ENCODE measurements at regions not wholly inside any gene's neighbourhood (a gene's known extent, or its start where the extent isn't known, plus 50 kb on each side); places are given as distances from the start of the nearest gene placed in this dataset.

DNA sequence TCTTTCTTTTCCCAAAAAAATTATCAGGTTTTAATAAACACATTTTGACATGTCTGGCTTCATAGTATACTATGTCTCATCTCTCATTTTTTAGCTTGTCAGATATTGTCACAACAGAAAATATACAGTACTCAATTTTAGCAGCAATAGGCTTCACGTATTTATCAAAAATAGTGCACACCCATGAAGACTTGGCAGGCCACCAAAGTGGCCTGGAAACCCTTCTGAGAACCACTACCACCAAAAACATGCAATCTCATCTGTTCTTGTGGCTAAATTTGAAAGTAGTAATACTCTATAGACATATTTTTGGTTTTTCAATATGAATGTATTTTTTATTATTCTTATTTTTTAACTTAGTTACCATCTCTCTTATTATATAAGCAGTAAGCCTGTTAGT lies 1094.5 kb upstream of the LRRN3 start:
- H3K27ac ChIP-seq (ENCODE audit: low read depth, low read length), result no peak overlapping the region
- no peak overlapping the region for H3K4me3 ChIP-seq (ENCODE audit: low read depth, low read length)
- H3K36me3 ChIP-seq (ENCODE audit: insufficient read depth, low read length), result no peaks in the 10 kb centered on the region
- no peaks in the 10 kb centered on the region for H3K4me1 ChIP-seq (ENCODE audit: control insufficient read depth, insufficient read depth, low read length, unreplicated experiment)
- no peaks in the 10 kb centered on the region for H3K79me2 ChIP-seq (ENCODE audit: control insufficient read depth, insufficient read depth, low read length, unreplicated experiment)
- no peaks in the 10 kb centered on the region for H3K27me3 ChIP-seq (ENCODE audit: insufficient read depth, low read length)
- no peak overlapping the region for H2AFZ ChIP-seq (ENCODE audit: low read length, unreplicated experiment)

DNA sequence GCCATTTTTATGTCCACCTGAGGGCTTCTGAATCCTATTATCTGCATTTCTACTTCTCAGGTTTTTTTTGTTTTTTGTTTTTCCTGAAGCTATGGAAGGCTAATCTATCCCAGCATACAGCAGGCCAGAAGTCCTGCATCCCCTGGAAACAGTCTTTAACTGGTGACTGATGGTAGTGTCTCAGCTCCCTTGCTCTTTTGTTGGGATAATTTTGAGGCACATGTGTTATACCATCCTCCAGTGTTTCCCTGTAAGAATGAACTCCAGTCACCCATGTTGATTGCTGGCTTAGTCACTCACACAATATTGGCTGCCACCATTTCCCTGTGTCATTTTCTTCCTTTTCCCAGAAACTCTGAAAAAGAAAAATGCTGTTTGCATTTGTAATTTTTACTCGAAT lies 1094.0 kb upstream of the LRRN3 start:
- no peak overlapping the region for H2AFZ ChIP-seq (ENCODE audit: low read length, unreplicated experiment)
- H3K4me3 ChIP-seq (ENCODE audit: low read depth, low read length), result no peak overlapping the region
- H3K27ac ChIP-seq (ENCODE audit: low read depth, low read length), result no peak overlapping the region
- H3K36me3 ChIP-seq (ENCODE audit: insufficient read depth, low read length), result no peaks in the 10 kb centered on the region
- no peaks in the 10 kb centered on the region for H3K4me1 ChIP-seq (ENCODE audit: control insufficient read depth, insufficient read depth, low read length, unreplicated experiment)
- H3K79me2 ChIP-seq (ENCODE audit: control insufficient read depth, insufficient read depth, low read length, unreplicated experiment), result no peaks in the 10 kb centered on the region
- H3K27me3 ChIP-seq (ENCODE audit: insufficient read depth, low read length), result no peaks in the 10 kb centered on the region

DNA sequence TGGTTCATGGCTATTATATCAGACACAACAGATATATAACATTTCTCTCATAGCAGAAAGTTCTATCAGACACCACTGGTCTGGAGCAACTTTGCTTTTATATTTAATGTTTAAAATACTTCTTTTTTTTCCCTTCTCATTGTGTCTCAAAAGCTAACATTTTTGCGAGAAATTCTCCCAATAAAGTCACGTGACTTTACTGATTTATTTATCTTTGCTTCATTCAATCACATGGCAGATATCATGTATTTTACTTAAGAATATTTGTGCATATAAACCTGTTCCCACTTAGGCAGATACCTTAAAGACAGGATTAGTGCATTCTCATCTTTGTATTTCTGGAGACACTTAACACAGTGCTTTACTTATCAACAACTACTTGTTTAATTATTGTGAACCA lies 1093.1 kb upstream of the LRRN3 start:
- Histone ChIP-seq H2AFZ (ENCODE audit: low read length, unreplicated experiment) (no peak overlapping the region), H3K4me1 (ENCODE audit: control insufficient read depth, insufficient read depth, low read length, unreplicated experiment) (no peaks in the 10 kb centered on the region), H3K79me2 (ENCODE audit: control insufficient read depth, insufficient read depth, low read length, unreplicated experiment) (no peaks in the 10 kb centered on the region), H3K27ac (ENCODE audit: low read depth, low read length) (no peak overlapping the region), H3K4me3 (ENCODE audit: low read depth, low read length) (no peak overlapping the region), H3K36me3 (ENCODE audit: insufficient read depth, low read length) (no peaks in the 10 kb centered on the region), H3K27me3 (ENCODE audit: insufficient read depth, low read length) (no peaks in the 10 kb centered on the region)

DNA sequence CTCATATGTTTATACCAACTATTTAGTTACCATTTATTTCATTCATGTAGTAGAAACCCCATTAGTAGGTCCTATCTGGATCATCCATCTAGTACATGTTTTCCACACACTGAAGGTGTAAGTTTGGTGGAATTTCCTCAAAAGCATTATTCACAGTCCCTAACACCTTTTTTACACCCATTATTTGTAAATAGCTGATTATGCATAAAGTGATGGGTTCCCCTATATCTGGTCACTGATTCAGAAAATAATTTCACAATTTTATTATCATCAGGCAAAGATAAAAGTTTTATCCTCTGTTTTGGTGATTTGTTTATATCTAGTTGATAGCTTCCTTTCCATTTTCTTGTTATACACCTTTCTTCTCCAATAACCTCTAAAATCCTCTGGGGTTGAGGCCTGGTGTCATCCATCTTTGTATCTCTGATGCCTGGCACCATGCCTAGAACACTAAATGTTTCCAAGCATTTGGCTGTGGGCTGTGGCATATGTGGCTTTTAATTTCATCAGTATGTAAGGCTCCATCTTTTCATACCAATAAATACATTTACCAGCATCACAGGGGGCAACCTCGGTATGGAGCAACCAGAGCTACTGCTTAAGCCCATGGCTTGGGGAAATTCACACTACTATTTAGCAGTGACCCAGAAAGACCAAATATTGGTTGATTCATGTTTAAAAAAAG lies 1089.5 kb upstream of the LRRN3 start:
- no peaks in the 10 kb centered on the region for H3K79me2 ChIP-seq (ENCODE audit: control insufficient read depth, insufficient read depth, low read length, unreplicated experiment)
- H3K27ac ChIP-seq (ENCODE audit: low read depth, low read length), result no peak overlapping the region
- no peaks in the 10 kb centered on the region for H3K4me1 ChIP-seq (ENCODE audit: control insufficient read depth, insufficient read depth, low read length, unreplicated experiment)
- no peaks in the 10 kb centered on the region for H3K36me3 ChIP-seq (ENCODE audit: insufficient read depth, low read length)
- H2AFZ ChIP-seq (ENCODE audit: low read length, unreplicated experiment), result no peak overlapping the region
- no peak overlapping the region for H3K4me3 ChIP-seq (ENCODE audit: low read depth, low read length)
- no peaks in the 10 kb centered on the region for H3K27me3 ChIP-seq (ENCODE audit: insufficient read depth, low read length)

DNA sequence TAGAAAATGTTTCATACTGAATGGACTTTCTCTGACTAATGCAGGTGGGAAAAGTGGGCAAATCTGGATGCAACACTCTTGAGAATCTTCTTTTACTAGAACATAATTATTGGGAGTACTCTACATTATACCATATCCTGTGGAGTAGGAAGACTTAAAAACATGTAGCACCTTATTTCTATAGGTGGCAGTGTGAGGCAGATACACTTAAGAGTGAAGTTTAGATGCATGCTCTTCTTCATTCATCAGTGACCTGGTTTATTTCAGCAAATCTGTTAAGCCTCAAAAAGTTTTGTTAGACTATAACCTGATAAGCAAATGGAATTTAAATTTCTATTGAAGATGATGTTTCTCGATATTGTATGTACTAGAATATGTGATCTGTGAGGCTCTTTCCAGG lies 1087.1 kb upstream of the LRRN3 start:
- Histone ChIP-seq H3K4me1 (ENCODE audit: control insufficient read depth, insufficient read depth, low read length, unreplicated experiment) (no peaks in the 10 kb centered on the region), H2AFZ (ENCODE audit: low read length, unreplicated experiment) (no peak overlapping the region), H3K36me3 (ENCODE audit: insufficient read depth, low read length) (no peaks in the 10 kb centered on the region), H3K79me2 (ENCODE audit: control insufficient read depth, insufficient read depth, low read length, unreplicated experiment) (no peaks in the 10 kb centered on the region), H3K27ac (ENCODE audit: low read depth, low read length) (no peak overlapping the region), H3K27me3 (ENCODE audit: insufficient read depth, low read length) (no peaks in the 10 kb centered on the region), H3K4me3 (ENCODE audit: low read depth, low read length) (no peak overlapping the region)

DNA sequence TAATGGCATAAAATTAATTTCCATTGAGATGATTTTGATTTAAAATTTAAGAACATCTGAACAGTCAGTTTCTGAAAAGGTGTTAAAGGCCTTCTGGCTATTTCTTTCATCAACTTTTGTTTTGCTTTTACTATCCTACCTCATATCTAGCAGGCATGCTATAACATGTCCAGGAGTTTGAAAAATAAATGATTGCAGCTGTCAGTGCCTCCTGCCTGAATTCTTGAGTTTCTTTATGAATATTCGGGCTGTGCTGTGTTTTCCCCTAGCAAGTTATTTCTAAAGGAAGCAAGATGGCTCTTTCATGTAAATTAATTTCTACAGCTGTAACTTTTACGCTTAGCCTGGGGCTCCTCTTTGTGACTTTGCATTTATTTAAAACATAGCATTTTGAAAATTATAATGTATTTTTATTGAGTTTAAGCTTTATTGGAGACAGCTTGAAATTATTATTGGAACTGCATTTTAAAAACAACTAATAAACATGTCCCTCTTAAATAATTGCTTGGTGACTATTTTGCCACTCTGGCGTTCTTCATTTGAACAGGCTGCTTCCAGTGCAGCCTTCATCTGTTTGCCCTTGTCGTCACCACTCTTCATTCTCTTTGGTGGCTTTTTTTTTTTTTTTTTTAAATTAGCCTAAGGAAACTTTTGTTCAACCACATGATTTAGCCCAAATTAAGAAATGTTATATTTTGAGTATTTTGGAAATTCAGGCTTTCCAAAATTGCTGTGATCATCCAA lies 1083.4 kb upstream of the LRRN3 start:
- H3K27ac ChIP-seq (ENCODE audit: low read depth, low read length), result no peak overlapping the region
- no peaks in the 10 kb centered on the region for H3K36me3 ChIP-seq (ENCODE audit: insufficient read depth, low read length)
- no peak overlapping the region for H2AFZ ChIP-seq (ENCODE audit: low read length, unreplicated experiment)
- H3K4me3 ChIP-seq (ENCODE audit: low read depth, low read length), result no peak overlapping the region
- H3K79me2 ChIP-seq (ENCODE audit: control insufficient read depth, insufficient read depth, low read length, unreplicated experiment), result no peaks in the 10 kb centered on the region
- H3K4me1 ChIP-seq (ENCODE audit: control insufficient read depth, insufficient read depth, low read length, unreplicated experiment), result no peaks in the 10 kb centered on the region
- no peaks in the 10 kb centered on the region for H3K27me3 ChIP-seq (ENCODE audit: insufficient read depth, low read length)

DNA sequence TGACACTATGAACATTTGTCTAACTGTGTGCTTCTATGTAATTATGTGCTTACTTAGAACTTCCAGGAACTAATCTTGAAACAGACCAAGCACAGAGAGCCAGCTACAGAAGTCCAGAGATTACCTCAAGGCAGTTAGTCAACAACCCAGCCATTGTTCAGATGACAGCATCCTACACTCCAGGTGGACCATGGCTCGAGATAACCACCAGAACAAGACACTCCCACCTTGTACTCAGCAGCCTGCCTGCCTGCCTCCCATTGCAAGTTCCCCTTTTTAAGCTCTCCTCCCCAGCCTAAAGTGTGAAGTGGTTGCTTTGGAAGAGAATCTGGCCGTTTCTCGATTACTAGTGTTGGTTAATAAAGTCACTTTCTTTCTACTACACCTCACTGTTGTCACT lies 1080.6 kb upstream of the LRRN3 start:
- H3K27me3 ChIP-seq (ENCODE audit: insufficient read depth, low read length), result no peaks in the 10 kb centered on the region
- H3K4me3 ChIP-seq (ENCODE audit: low read depth, low read length), result no peak overlapping the region
- H3K79me2 ChIP-seq (ENCODE audit: control insufficient read depth, insufficient read depth, low read length, unreplicated experiment), result no peaks in the 10 kb centered on the region
- no peak overlapping the region for H2AFZ ChIP-seq (ENCODE audit: low read length, unreplicated experiment)
- no peaks in the 10 kb centered on the region for H3K4me1 ChIP-seq (ENCODE audit: control insufficient read depth, insufficient read depth, low read length, unreplicated experiment)
- no peaks in the 10 kb centered on the region for H3K36me3 ChIP-seq (ENCODE audit: insufficient read depth, low read length)
- H3K27ac ChIP-seq (ENCODE audit: low read depth, low read length), result no peak overlapping the region

DNA sequence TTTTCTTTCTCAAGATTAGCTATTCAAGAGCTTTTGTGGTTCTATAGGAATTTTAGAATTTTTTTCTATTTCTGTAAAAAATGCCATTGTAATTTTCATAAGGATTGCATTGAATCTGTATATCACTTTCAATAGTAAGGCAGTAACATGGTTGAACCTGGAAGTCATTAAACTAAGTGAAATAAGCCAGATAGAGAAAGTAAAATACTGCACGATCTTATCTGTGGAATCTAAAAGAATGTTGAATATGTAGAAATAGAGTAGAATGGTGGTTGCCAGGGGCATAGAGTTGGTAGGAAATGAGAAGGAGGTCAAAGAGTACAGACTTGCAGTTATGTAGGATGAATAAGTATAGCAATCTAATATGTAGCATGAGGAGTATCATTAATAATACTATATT lies 1073.5 kb upstream of the LRRN3 start:
- no peak overlapping the region for H2AFZ ChIP-seq (ENCODE audit: low read length, unreplicated experiment)
- H3K27ac ChIP-seq (ENCODE audit: low read depth, low read length), result no peak overlapping the region
- H3K4me3 ChIP-seq (ENCODE audit: low read depth, low read length), result no peak overlapping the region
- no peaks in the 10 kb centered on the region for H3K79me2 ChIP-seq (ENCODE audit: control insufficient read depth, insufficient read depth, low read length, unreplicated experiment)
- no peaks in the 10 kb centered on the region for H3K36me3 ChIP-seq (ENCODE audit: insufficient read depth, low read length)
- H3K27me3 ChIP-seq (ENCODE audit: insufficient read depth, low read length), result no peaks in the 10 kb centered on the region
- H3K4me1 ChIP-seq (ENCODE audit: control insufficient read depth, insufficient read depth, low read length, unreplicated experiment), result no peaks in the 10 kb centered on the region

DNA sequence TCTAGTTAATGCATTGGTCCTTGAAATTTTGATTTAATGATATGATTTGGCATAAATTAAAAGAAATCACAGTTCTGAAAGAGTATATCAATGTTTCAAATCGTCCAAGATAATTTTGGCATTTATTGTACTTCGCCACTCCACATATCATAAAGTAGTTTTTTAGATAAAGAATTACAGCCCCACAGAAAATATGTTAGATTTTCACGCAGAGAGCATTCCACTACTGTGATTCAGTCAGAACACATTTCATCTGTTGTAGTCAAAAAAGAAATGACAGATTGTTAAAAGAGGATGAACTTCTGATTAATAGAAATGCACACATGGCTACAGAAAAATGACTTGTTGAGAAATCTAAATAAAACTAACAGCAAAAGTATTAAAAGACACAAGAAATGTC lies 1063.5 kb upstream of the LRRN3 start:
- Histone ChIP-seq H3K79me2 (ENCODE audit: control insufficient read depth, insufficient read depth, low read length, unreplicated experiment) (no peaks in the 10 kb centered on the region), H3K4me3 (ENCODE audit: low read depth, low read length) (no peak overlapping the region), H3K36me3 (ENCODE audit: insufficient read depth, low read length) (no peaks in the 10 kb centered on the region), H3K4me1 (ENCODE audit: control insufficient read depth, insufficient read depth, low read length, unreplicated experiment) (no peaks in the 10 kb centered on the region), H3K27me3 (ENCODE audit: insufficient read depth, low read length) (no peaks in the 10 kb centered on the region), H3K27ac (ENCODE audit: low read depth, low read length) (no peak overlapping the region), H2AFZ (ENCODE audit: low read length, unreplicated experiment) (no peak overlapping the region)

DNA sequence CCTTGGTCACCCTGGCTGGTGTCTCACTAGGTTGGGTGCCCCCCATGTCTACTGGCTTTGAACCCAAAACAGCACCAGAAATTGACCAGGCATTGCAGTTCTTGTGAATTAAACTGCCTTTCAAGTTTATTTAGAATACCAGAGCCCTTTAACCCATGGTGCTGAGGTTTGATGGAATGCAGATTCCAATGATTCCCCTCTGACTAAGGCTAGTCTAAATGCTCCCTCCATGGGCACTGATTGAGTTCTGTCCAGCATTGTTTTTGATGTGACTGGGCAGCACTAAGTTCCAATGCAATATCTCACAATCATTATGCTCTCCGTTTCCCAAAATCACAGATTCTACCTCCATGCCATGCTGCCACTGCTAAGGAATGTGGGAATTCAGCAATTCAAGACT lies 1047.4 kb upstream of the LRRN3 start:
- no peak overlapping the region for H2AFZ ChIP-seq (ENCODE audit: low read length, unreplicated experiment)
- H3K79me2 ChIP-seq (ENCODE audit: control insufficient read depth, insufficient read depth, low read length, unreplicated experiment), result no peaks in the 10 kb centered on the region
- no peaks in the 10 kb centered on the region for H3K36me3 ChIP-seq (ENCODE audit: insufficient read depth, low read length)
- H3K27ac ChIP-seq (ENCODE audit: low read depth, low read length), result no peak overlapping the region
- H3K27me3 ChIP-seq (ENCODE audit: insufficient read depth, low read length), result no peaks in the 10 kb centered on the region
- H3K4me3 ChIP-seq (ENCODE audit: low read depth, low read length), result no peak overlapping the region
- no peaks in the 10 kb centered on the region for H3K4me1 ChIP-seq (ENCODE audit: control insufficient read depth, insufficient read depth, low read length, unreplicated experiment)

DNA sequence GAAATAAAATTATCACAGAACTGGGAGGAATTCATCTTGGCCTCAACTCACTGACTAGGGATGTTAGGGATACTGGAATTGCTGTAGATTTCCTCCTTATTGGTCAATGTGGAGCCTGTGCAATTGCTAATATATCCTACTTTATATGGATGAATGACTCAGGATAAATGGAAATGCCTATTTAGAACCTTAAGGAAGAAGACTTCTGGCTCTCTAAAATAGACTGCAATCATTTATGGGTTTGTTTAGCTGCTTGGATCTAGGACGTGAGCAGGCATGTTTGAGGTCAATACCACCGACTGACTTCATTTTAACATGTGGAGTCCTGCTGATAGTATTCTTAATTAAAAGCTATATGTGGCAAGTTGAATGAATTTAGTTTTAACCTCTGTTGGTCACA lies 1040.1 kb upstream of the LRRN3 start:
- no peaks in the 10 kb centered on the region for H3K79me2 ChIP-seq (ENCODE audit: control insufficient read depth, insufficient read depth, low read length, unreplicated experiment)
- no peak overlapping the region for H3K27ac ChIP-seq (ENCODE audit: low read depth, low read length)
- H2AFZ ChIP-seq (ENCODE audit: low read length, unreplicated experiment), result no peak overlapping the region
- H3K4me1 ChIP-seq (ENCODE audit: control insufficient read depth, insufficient read depth, low read length, unreplicated experiment), result no peaks in the 10 kb centered on the region
- H3K4me3 ChIP-seq (ENCODE audit: low read depth, low read length), result no peak overlapping the region
- H3K36me3 ChIP-seq (ENCODE audit: insufficient read depth, low read length), result no peaks in the 10 kb centered on the region
- H3K27me3 ChIP-seq (ENCODE audit: insufficient read depth, low read length), result no peaks in the 10 kb centered on the region

All from ACC112 (cell line).